Activated CD4-positive, alpha-beta T cell treated with anti-CD3 and anti-CD28 coated beads, Interleukin-2, amount 10 ng/mL, durations not matched to agents 7 days and 5 days (primary cell): ENCODE measurements at regions not wholly inside any gene's neighbourhood (a gene's known extent, or its start where the extent isn't known, plus 50 kb on each side); places are given as distances from the start of the nearest gene placed in this dataset.
A peak's percentile ranks its signal among the peaks of the same experiment; 100 is the strongest.

Experiments used
- CTCF ChIA-PET: fragments of 350-600 bp; sonication (Branson Sonifier 250); formaldehyde crosslinking; loops from one replicate; lab custom pipeline; 2021; ENCODE audit warnings: antibody characterized with exemption; lab: Charles Lee
- POLR2A ChIA-PET: fragments of 350-600 bp; sonication (Branson Sonifier 250); formaldehyde crosslinking; loops from one replicate; lab custom pipeline; 2021; ENCODE audit warnings: antibody characterized with exemption; lab: Charles Lee
- DNase-seq: peaks from one replicate; pipeline ENCODE4 v3.0.0-alpha.2; 2020
- H3K27ac Mint-ChIP-seq: one replicate; pipeline ENCODE4 v1.8.0; 2021; ENCODE audit warnings: mild to moderate bottlenecking, moderate library complexity, mixed read lengths
- H3K27me3 Mint-ChIP-seq: one replicate; pipeline ENCODE4 v1.8.0; 2021; ENCODE audit warnings: mixed read lengths
- H3K36me3 Mint-ChIP-seq: one replicate; pipeline ENCODE4 v1.8.0; 2021; ENCODE audit warnings: low read depth, mixed read lengths
- H3K4me1 Mint-ChIP-seq: one replicate; pipeline ENCODE4 v1.8.0; 2021; ENCODE audit warnings: mixed read lengths
- H3K4me3 Mint-ChIP-seq: one replicate; pipeline ENCODE4 v1.8.0; 2021; ENCODE audit warnings: mild to moderate bottlenecking, moderate library complexity, mixed read lengths
- H3K9me3 Mint-ChIP-seq: one replicate; pipeline ENCODE4 v1.8.0; 2021; ENCODE audit warnings: mixed read lengths

DNA sequence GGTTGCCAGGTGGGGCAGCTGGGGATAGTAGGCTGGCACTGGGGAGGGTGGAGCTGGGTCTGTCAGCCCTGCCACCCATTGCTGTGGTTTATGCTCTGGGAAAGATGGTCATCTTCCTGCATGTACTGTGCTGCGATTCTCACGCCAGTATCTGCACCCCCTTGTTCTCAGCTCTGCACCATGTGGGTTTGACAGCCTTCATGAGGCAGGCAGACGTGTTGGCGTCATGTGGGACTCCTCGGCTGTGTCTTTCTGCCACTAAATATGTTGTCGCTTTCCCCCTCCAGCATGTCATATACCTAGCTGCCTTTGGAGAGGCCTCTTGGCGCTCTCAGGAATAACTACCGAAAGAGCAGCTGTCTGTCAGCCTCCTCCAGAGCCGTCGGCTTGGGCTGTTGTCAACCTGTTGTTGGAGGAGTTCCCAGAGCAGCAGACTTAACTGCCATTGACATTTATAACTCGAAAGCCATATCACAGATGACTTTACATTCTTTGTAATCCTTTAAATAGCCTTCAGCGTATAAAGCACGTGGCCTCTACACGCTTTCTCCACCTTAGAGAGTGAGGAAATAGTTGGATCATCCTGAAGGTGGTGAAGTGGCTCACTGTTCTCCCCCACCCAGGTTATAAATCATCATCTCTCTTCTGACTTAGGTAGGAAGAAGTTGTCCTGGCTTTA is 80.4 kb upstream of the MGAT5 start:
- Mint-ChIP-seq H3K27ac (peak overlapping the region; percentile 37), H3K4me1 (peaks cover 38% of the 10 kb centered on the region), H3K4me3 (no peak overlapping the region), H3K36me3 (peaks cover 2% of the 10 kb centered on the region), H3K27me3 (no peaks in the 10 kb centered on the region), H3K9me3 (no peaks in the 10 kb centered on the region)
- DNase-seq = no peak
- POLR2A ChIA-PET = no interaction called here
- CTCF ChIA-PET = interaction anchor here (1.2 kb wide), 1 partner anchor 25 kb away, joined by 3 read pairs; no protein-coding TSS in a partner anchor

- CTCF ChIA-PET = no interaction called here
- POLR2A ChIA-PET = no interaction called here
- peaks cover 2% of the 10 kb centered on the region for H3K36me3 Mint-ChIP-seq
- no peak for DNase-seq
- H3K4me1 Mint-ChIP-seq = peaks cover 42% of the 10 kb centered on the region
- no peaks in the 10 kb centered on the region for H3K9me3 Mint-ChIP-seq
- no peak overlapping the region for H3K4me3 Mint-ChIP-seq
- H3K27ac Mint-ChIP-seq = no peak overlapping the region
- no peaks in the 10 kb centered on the region for H3K27me3 Mint-ChIP-seq
These were observed 79.2 kb upstream of the MGAT5 start for GRCh38 chr2:134174711-134175110.

DNA sequence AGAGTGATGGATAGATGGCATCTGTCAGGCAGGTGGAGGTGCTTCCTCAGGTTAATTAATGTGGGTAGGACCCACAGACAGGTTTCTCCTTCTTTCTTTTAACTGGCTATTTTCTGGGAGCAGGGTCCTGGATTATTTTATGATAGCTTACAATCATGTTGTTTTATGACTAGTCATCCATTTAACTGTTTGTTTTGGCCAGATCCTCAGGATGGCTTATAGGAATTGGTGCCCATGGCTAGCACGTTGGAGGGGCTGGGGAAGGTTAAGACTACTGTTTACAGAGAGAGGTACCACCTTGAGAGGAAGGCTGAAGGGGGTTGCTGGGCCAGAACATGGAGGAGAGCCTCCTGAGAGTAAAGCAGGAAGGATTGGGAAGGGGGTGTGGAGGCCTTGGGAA is 78.0 kb upstream of the MGAT5 start:
- Mint-ChIP-seq H3K36me3 (peaks cover 8% of the 10 kb centered on the region), H3K4me3 (no peak overlapping the region), H3K4me1 (peaks cover 51% of the 10 kb centered on the region), H3K27ac (no peak overlapping the region), H3K9me3 (no peaks in the 10 kb centered on the region), H3K27me3 (no peaks in the 10 kb centered on the region)
- ChIA-PET POLR2A (no interaction called here), CTCF (no interaction called here)
- no peak for DNase-seq

DNA sequence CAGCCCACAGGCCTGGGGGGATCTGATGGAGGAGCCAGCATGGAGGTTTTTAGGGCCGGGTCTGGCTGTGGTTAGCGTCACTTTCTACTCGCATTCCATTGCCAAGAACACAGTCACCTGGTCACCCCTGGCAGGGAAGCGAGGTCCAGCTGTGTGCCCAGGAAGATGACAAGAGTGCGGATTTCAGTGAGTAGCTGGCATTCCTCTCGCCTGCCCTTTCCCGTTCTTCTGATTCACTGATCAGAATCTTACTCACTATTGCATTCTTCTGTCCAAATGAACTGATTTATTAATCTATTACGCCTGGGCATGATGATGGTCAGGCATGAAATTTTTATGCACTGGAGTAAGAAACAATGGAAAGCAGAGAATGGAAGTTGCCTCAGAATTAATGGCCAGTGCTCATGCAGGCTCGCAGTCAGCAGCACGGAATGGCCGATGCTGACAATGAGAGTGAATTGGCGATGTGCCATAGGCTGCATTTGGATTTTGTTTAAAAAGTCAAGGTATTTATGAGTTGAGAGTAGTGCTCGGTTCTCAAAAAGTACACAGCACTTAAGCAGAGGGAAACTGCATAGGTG is 76.4 kb upstream of the MGAT5 start:
- CTCF ChIA-PET = interaction anchor here (1.5 kb wide), 1 partner anchor 59 kb away, joined by 3 read pairs; no protein-coding TSS in a partner anchor
- Mint-ChIP-seq H3K27ac (no peak overlapping the region), H3K27me3 (no peaks in the 10 kb centered on the region), H3K36me3 (peaks cover 16% of the 10 kb centered on the region), H3K4me3 (no peak overlapping the region), H3K9me3 (no peaks in the 10 kb centered on the region), H3K4me1 (peaks cover 65% of the 10 kb centered on the region)
- POLR2A ChIA-PET = no interaction called here
- DNase-seq = no peak

DNA sequence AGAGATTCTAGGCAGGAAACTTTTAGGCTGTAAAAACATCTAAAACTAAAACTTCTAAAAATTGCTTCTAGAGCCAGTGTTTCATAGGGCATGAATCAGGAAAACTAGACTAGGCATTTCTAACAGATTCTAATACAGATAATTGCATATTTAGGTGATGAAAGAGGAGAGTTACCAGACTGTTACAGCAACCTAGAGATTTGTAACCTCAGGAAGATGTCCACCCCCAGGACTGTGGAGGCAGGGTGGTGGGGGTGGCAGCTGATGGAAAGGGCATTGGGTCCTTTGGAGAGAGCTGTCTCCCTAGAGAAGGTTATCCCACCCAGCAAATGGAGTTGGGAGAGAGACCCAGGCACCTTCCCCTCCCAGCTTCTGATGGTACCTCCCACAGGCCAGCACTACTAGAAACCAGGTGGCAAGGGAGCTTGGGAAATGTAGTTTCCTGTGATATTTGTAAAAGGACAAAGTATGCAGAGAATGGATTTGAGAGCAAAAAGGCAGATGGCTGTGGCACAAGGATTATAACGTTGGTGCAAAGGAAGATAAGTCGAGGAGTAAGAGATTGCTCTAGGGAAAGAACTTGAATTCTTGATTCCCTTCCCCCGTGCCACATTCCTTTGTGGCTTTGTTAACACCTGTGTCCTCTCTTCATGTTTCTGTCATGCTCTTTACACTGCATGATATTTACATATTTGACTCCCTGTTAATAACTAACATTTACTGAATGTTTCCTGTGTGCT is 75.6 kb upstream of the MGAT5 start:
- H3K27me3 Mint-ChIP-seq = no peaks in the 10 kb centered on the region
- peaks cover 16% of the 10 kb centered on the region for H3K36me3 Mint-ChIP-seq
- H3K4me3 Mint-ChIP-seq = no peak overlapping the region
- DNase-seq = no peak
- no peak overlapping the region for H3K27ac Mint-ChIP-seq
- no peaks in the 10 kb centered on the region for H3K9me3 Mint-ChIP-seq
- ChIA-PET CTCF (interaction anchor here (1.5 kb wide), 1 partner anchor 60 kb away, joined by 3 read pairs; no protein-coding TSS in a partner anchor), POLR2A (no interaction called here)
- peaks cover 66% of the 10 kb centered on the region for H3K4me1 Mint-ChIP-seq

GRCh38 chr2:134181219-134181618 is 72.7 kb upstream of the MGAT5 start:
- H3K36me3 Mint-ChIP-seq = peaks cover 33% of the 10 kb centered on the region
- peaks cover 76% of the 10 kb centered on the region for H3K4me1 Mint-ChIP-seq
- CTCF ChIA-PET = interaction anchor here (0.5 to 2.1 kb wide), 4 partner anchors 13 to 1039 kb away, joined by 3 to 12 read pairs (median 3); no protein-coding TSS in a partner anchor
- POLR2A ChIA-PET = no interaction called here
- peak overlapping the region; percentile 28 for H3K4me3 Mint-ChIP-seq
- no peaks in the 10 kb centered on the region for H3K9me3 Mint-ChIP-seq
- peak overlapping the region; percentile 90 for H3K27ac Mint-ChIP-seq
- DNase-seq = peak; percentile 73
- no peaks in the 10 kb centered on the region for H3K27me3 Mint-ChIP-seq

DNA sequence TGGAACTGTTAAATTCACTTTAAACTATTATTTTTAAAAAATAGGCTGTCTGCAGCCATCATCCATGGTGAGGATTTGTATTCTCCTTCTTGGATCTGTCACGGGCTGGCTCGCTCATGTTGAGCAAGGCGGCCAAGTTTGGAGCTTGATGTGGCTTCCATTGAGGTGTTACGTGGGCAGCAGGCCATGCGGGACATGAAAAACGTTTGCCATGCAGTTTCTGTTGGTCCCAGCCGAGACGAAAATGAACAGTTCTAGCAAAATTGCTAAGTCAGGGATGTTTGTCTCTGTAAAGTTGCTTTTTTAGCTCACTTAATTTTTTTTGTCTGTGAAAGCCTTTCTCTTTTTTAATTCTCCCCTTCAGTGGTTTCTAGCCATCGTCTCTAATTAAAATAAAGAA is 70.2 kb upstream of the MGAT5 start:
- Mint-ChIP-seq H3K27ac (no peak overlapping the region), H3K9me3 (no peaks in the 10 kb centered on the region), H3K4me1 (peaks cover 66% of the 10 kb centered on the region), H3K36me3 (peaks cover 38% of the 10 kb centered on the region), H3K27me3 (no peaks in the 10 kb centered on the region), H3K4me3 (no peak overlapping the region)
- ChIA-PET CTCF (no interaction called here), POLR2A (no interaction called here)
- DNase-seq = no peak

DNA sequence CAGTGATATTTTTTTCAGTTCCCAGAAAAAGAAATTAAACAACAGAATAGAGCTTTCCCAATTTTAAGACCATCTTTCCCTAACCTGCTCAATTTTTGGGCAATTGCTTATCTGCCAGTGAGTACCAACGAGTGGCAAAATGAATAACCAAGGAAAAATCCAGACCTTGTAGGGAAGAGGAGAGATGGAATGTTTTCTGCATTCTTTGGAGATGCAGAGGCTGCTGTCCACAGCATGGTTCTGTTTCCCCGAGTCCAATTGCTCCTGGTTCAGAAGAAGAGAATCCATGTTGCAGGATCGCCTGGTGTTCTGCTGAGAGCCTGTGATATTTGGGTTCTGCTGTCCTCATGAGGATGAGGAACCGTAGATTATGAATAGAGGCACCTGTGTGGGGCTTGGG is 68.2 kb upstream of the MGAT5 start:
- DNase-seq = no peak
- ChIA-PET CTCF (interaction anchor here (1.3 kb wide), 1 partner anchor 67 kb away, joined by 4 read pairs; no protein-coding TSS in a partner anchor), POLR2A (no interaction called here)
- Mint-ChIP-seq H3K27ac (no peak overlapping the region), H3K4me1 (peaks cover 57% of the 10 kb centered on the region), H3K27me3 (no peaks in the 10 kb centered on the region), H3K9me3 (no peaks in the 10 kb centered on the region), H3K36me3 (peaks cover 39% of the 10 kb centered on the region), H3K4me3 (no peak overlapping the region)

DNA sequence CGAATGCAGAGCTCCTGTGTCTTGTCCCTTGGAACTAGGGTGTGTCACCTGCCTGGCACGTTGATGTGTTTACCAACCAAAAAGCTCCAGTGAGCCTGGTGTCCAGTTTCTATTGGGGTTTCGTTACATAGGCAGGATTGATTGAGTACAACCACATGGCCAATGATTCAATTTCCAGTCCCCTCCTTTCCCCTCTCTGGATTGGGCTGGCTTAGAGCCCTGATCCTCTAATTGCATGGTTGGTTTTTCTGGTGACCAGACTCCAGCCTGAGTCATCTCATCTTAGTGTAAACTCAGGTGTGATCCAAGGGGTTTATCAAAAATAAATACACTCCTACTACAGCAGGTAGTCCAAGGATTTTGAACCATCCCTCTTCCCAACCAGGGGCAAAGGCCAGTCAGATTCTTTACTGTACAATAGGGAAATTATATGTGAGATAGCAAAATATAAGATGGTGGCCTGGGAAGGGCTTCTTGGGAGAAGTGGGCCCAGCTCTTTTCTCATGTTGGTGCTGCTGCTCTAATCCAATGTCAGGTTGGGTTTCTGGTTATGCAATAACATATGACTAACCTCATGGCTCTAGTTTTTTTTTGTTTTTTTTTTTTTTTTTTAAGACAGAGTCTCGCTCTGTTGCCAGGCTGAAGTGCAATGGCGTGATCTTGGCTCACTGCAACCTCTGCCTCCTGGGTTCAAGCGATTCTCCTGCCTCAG is 64.7 kb upstream of the MGAT5 start:
- H3K4me3 Mint-ChIP-seq = no peak overlapping the region
- H3K27ac Mint-ChIP-seq = no peak overlapping the region
- ChIA-PET POLR2A (no interaction called here), CTCF (interaction anchor here (0.7 kb wide), 1 partner anchor 57 kb away, joined by 3 read pairs; no protein-coding TSS in a partner anchor)
- no peak for DNase-seq
- H3K27me3 Mint-ChIP-seq = no peaks in the 10 kb centered on the region
- H3K4me1 Mint-ChIP-seq = peaks cover 36% of the 10 kb centered on the region
- H3K9me3 Mint-ChIP-seq = peaks cover 6% of the 10 kb centered on the region
- peaks cover 31% of the 10 kb centered on the region for H3K36me3 Mint-ChIP-seq

DNA sequence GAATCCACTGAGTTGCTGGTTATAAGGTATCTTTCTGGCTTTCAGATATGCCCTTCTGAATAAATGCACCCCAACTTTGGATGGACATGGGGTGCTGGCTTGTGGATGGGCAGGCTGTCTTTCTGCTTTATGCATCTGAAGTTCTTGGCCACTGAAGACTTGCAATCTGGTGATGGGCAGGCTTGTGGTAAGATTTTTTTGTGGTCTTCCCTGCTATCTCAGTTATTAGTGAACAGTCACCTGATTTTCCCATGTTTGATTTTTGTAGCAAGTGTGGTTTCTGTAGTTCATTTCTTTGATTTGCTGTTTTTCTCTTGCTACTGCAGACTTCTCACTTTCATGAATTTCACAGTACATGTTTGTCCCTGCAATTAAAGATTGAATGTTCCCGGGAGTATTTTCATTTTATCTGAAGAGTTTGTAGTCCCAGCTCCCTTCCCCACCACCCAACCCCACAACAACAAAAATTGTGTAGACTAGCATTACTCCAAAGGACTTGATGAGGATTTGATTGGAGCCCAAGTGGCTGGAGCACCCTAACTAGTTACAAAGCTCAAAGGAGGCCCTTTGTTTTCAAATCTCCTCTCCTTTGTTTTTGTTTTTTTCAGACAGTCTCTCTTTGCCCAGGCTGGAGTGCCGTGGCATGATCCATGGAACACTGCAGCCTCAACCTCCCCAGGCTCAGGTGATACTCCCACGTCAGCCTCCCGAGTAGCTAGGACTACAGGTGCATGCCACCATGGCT is 63.6 kb upstream of the MGAT5 start:
- DNase-seq = no peak
- no peaks in the 10 kb centered on the region for H3K27me3 Mint-ChIP-seq
- ChIA-PET CTCF (interaction anchor here (0.8 kb wide), 1 partner anchor 14 kb away, joined by 3 read pairs; no protein-coding TSS in a partner anchor), POLR2A (no interaction called here)
- peaks cover 6% of the 10 kb centered on the region for H3K9me3 Mint-ChIP-seq
- peak overlapping the region; percentile 67 for H3K27ac Mint-ChIP-seq
- peaks cover 23% of the 10 kb centered on the region for H3K36me3 Mint-ChIP-seq
- peaks cover 32% of the 10 kb centered on the region for H3K4me1 Mint-ChIP-seq
- H3K4me3 Mint-ChIP-seq = no peak overlapping the region

DNA sequence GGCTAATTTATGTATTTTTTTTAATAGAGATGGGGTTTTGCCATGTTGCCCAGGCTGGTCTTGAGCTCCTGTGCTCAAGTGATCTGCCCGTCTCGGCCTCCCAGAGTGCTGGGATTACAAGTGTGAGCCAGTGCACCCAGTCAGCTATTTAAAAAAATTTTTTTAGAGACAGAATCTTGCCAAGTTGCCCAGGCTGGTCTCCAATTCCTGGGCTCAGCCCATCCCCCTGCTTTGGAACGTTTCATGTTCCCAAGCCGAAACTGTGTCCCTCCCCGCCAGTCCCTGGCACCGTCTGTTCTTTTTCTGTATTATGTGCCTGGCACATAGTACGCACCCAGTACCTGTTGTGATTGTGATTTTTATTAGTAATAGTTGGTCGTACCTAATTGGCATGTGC is 63.1 kb upstream of the MGAT5 start:
- Mint-ChIP-seq H3K4me3 (no peak overlapping the region), H3K4me1 (peaks cover 32% of the 10 kb centered on the region), H3K9me3 (peaks cover 6% of the 10 kb centered on the region), H3K36me3 (peaks cover 23% of the 10 kb centered on the region), H3K27ac (no peak overlapping the region), H3K27me3 (no peaks in the 10 kb centered on the region)
- ChIA-PET CTCF (interaction anchor here (0.8 kb wide), 1 partner anchor 14 kb away, joined by 3 read pairs; no protein-coding TSS in a partner anchor), POLR2A (no interaction called here)
- DNase-seq = no peak

DNA sequence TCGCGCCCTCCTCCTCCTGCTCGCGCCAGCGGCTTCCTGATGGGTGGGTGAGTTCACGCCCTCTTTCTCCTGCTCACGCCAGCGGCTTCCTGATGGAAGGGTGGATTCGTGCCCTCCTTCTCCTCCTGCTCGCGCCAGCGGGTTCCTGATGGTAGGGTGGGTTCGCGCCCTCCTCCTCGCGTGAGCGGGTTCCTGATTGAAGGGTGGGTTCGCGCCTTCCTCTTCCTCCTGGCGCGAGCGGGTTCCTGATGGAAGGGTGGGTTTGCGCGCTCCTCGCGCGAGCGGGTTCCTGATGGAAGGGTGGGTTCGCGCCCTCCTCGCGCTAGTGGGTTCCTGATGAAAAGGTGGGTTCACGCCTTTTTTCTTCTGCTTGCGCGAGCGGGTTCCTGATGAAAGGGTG is 62.0 kb upstream of the MGAT5 start:
- H3K27me3 Mint-ChIP-seq = no peaks in the 10 kb centered on the region
- no peak overlapping the region for H3K27ac Mint-ChIP-seq
- no peak for DNase-seq
- no peak overlapping the region for H3K4me3 Mint-ChIP-seq
- peaks cover 6% of the 10 kb centered on the region for H3K9me3 Mint-ChIP-seq
- ChIA-PET CTCF (no interaction called here), POLR2A (no interaction called here)
- peaks cover 32% of the 10 kb centered on the region for H3K4me1 Mint-ChIP-seq
- H3K36me3 Mint-ChIP-seq = peaks cover 14% of the 10 kb centered on the region
